SK-N-SH (cell line): ENCODE measurements at regions not wholly inside any gene's neighbourhood (a gene's known extent, or its start where the extent isn't known, plus 50 kb on each side); places are given as distances from the start of the nearest gene placed in this dataset.

Source experiments
- CTCF ChIA-PET: fragments of 300-600, 350-600 bp; formaldehyde crosslinking; extraction: SDS; loops from one replicate; lab custom pipeline; 2021; lab: Yijun Ruan, JAX
- POLR2A ChIA-PET: fragments of 350-600 bp; sonication (Branson Sonifier 250); formaldehyde crosslinking; extraction: SDS; loops from one replicate; lab custom pipeline; 2020; ENCODE audit warnings: antibody characterized with exemption, inconsistent platforms; lab: Yijun Ruan, JAX
- DNase-seq: peaks from one replicate; pipeline ENCODE4 v3.0.0; 2012
- H2AFZ ChIP-seq: fragments of 200-600 bp; sonication (generic); 2 replicates; pipeline ENCODE4 v1.8.1; 2016; ENCODE audit warnings: antibody characterized with exemption, mild to moderate bottlenecking, low read depth
- H3F3A ChIP-seq: fragments of 200-600 bp; sonication (generic); replicated peaks from 2 replicates; pipeline ENCODE3; 2016; ENCODE audit warnings: antibody characterized with exemption, mild to moderate bottlenecking; ENCODE audit not compliant: insufficient read depth
- H3K27ac ChIP-seq, 2 experiments: fragments of 200-500 bp in 1 of 2; fragments of 200-600 bp in 1 of 2; sonication (Bioruptor generic) in 1 of 2; sonication (generic), shearing (Covaris generic) in 1 of 2; 2 replicates each; pipeline versions ENCODE4 v1.5.1 to v1.6.1; 2014 to 2016; ENCODE audit warnings: low read depth in 2 of 2, inconsistent platforms in 1 of 2, low read length in 1 of 2, mild to moderate bottlenecking in 1 of 2, mixed read lengths in 1 of 2
- H3K27me3 ChIP-seq: fragments of 200-600 bp; sonication (generic), shearing (Covaris generic); 2 replicates; pipeline ENCODE4 v1.6.1; 2016; ENCODE audit warnings: mixed run types; ENCODE audit not compliant: insufficient read depth
- H3K36me3 ChIP-seq, 2 experiments: fragments of 200-500 bp in 1 of 2; fragments of 200-600 bp in 1 of 2; sonication (Bioruptor generic) in 1 of 2; sonication (generic) in 1 of 2; replicated peaks in 1 of 2; 2 replicates each; pipeline versions ENCODE3 to v1.5.1; 2014 to 2016; ENCODE audit warnings: low read length in 1 of 2, mild to moderate bottlenecking in 1 of 2; ENCODE audit not compliant: insufficient read depth in 2 of 2, control insufficient read depth in 1 of 2
- H3K4me1 ChIP-seq, 2 experiments: fragments of 200-500 bp in 1 of 2; fragments of 200-600 bp in 1 of 2; sonication (Bioruptor generic) in 1 of 2; sonication (generic), shearing (Covaris generic) in 1 of 2; 2 replicates each; pipeline versions ENCODE4 v1.5.1 to v1.6.1; 2014 to 2016; ENCODE audit warnings: low read depth in 1 of 2, low read length in 1 of 2, mixed run types in 1 of 2; ENCODE audit not compliant: insufficient read depth in 2 of 2, control insufficient read depth in 1 of 2
- H3K4me2 ChIP-seq: fragments of 200-600 bp; sonication (generic), shearing (Covaris generic); 2 replicates; pipeline ENCODE4 v1.6.1; 2017; ENCODE audit warnings: mixed run types
- H3K4me3 ChIP-seq, 2 experiments: fragments of 200-500 bp in 1 of 2; fragments of 200-600 bp in 1 of 2; sonication (Bioruptor generic) in 1 of 2; sonication (generic), shearing (Covaris generic) in 1 of 2; 2 replicates each; pipeline versions ENCODE4 v1.5.1 to v1.8.1; 2014 to 2016; ENCODE audit warnings: low read depth in 2 of 2, inconsistent platforms in 1 of 2, low read length in 1 of 2, mild to moderate bottlenecking in 1 of 2, mixed read lengths in 1 of 2, moderate library complexity in 1 of 2
- H3K79me2 ChIP-seq: fragments of 200-600 bp; sonication (generic); 2 replicates; pipeline ENCODE4 v1.8.1; 2017; ENCODE audit warnings: mild to moderate bottlenecking; ENCODE audit not compliant: insufficient read depth
- H3K9ac ChIP-seq: fragments of 200-600 bp; sonication (generic); 2 replicates; pipeline ENCODE4 v1.6.1; 2017; ENCODE audit warnings: mixed run types
- H3K9me2 ChIP-seq: fragments of 200-600 bp; sonication (generic); 2 replicates; pipeline ENCODE4 v1.6.1; 2017; ENCODE audit warnings: mixed run types
- H3K9me3 ChIP-seq: fragments of 200-600 bp; sonication (generic); 2 replicates; pipeline ENCODE4 v1.6.1; 2017; ENCODE audit warnings: mixed run types, mild to moderate bottlenecking, moderate library complexity
- H4K20me1 ChIP-seq: fragments of 200-600 bp; sonication (generic); 2 replicates; pipeline ENCODE4 v1.6.1; 2017; ENCODE audit warnings: mild to moderate bottlenecking, mixed run types; ENCODE audit not compliant: insufficient read depth
- CTCF ChIP-seq: fragments of 200-600 bp; sonication (generic); IDR thresholded peaks from 2 replicates; pipeline ENCODE4 v1.6.1; 2017; ENCODE audit warnings: antibody characterized with exemption, mild to moderate bottlenecking, moderate library complexity
- EP300 ChIP-seq, 2 experiments: IDR thresholded peaks; 2 replicates each; pipeline versions ENCODE4 v1.4.0 to v1.6.1; 2012; ENCODE audit warnings: borderline replicate concordance in 1 of 2, low read depth in 1 of 2, low read length in 1 of 2
- EZH2phosphoT487 ChIP-seq: fragments of 200-600 bp; sonication (generic); IDR thresholded peaks from 2 replicates; pipeline ENCODE4 v1.6.1; 2017; ENCODE audit warnings: low read depth, mixed run types, mild to moderate bottlenecking, antibody characterized with exemption, moderate library complexity, borderline replicate concordance
- FOSL2 ChIP-seq: IDR thresholded peaks from 2 replicates; pipeline ENCODE4 v1.4.0; 2012; ENCODE audit warnings: low read depth, mild to moderate bottlenecking, moderate library complexity, borderline replicate concordance
- FOXM1 ChIP-seq: IDR thresholded peaks from 2 replicates; pipeline ENCODE4 v1.4.0; 2012; ENCODE audit warnings: low read depth, mild to moderate bottlenecking
- GABPA ChIP-seq: IDR thresholded peaks from 2 replicates; pipeline ENCODE4 v1.4.0; 2012; ENCODE audit warnings: low read depth, mild to moderate bottlenecking
- GATA2 ChIP-seq: sonication (generic); formaldehyde crosslinking; IDR thresholded peaks from 2 replicates; pipeline ENCODE4 v1.5.0; 2020; ENCODE audit warnings: mild to moderate bottlenecking, missing genetic modification reagents
- JUND ChIP-seq: IDR thresholded peaks from 2 replicates; pipeline ENCODE4 v1.4.0; 2012
- MAX ChIP-seq: IDR thresholded peaks from 2 replicates; pipeline ENCODE4 v1.4.0; 2012; ENCODE audit warnings: low read depth
- MEF2A ChIP-seq: IDR thresholded peaks from 2 replicates; pipeline ENCODE4 v1.4.0; 2012; ENCODE audit warnings: low read depth, borderline replicate concordance
- NRF1 ChIP-seq: IDR thresholded peaks from 2 replicates; pipeline ENCODE4 v1.6.1; 2012; ENCODE audit warnings: low read depth, mild to moderate bottlenecking, low read length
- PBX3 ChIP-seq: IDR thresholded peaks from 2 replicates; pipeline ENCODE4; 2012
- POLR2AphosphoS5 ChIP-seq: IDR thresholded peaks from 2 replicates; pipeline ENCODE4 v1.6.1; 2012; ENCODE audit warnings: low read depth, low read length
- RFX5 ChIP-seq: IDR thresholded peaks from 2 replicates; pipeline ENCODE4 v1.6.1; 2012; ENCODE audit warnings: mild to moderate bottlenecking, improper control_type of control experiment, low read length
- RXRA ChIP-seq: IDR thresholded peaks from 2 replicates; pipeline ENCODE4 v1.4.0; 2012; ENCODE audit warnings: low read depth, mild to moderate bottlenecking, borderline replicate concordance
- SIN3A ChIP-seq: IDR thresholded peaks from 2 replicates; pipeline ENCODE4 v1.6.1; 2012; ENCODE audit warnings: low read depth, mild to moderate bottlenecking, low read length, moderate library complexity, borderline replicate concordance
- TCF12 ChIP-seq: IDR thresholded peaks from 2 replicates; pipeline ENCODE4 v1.4.0; 2012
- TEAD4 ChIP-seq: IDR thresholded peaks from 2 replicates; pipeline ENCODE4 v1.4.0; 2012; ENCODE audit warnings: mild to moderate bottlenecking, borderline replicate concordance; ENCODE audit not compliant: insufficient read depth
- USF1 ChIP-seq: IDR thresholded peaks from 2 replicates; pipeline ENCODE4 v1.4.0; 2012; ENCODE audit warnings: low read depth, borderline replicate concordance
- WGBS: methylation state at CpG from one replicate; pipeline ENCODE4 v1.1.6; 2017; ENCODE audit warnings: low lambda C conversion rate; 5-methylcytosine and 5-hydroxymethylcytosine counted together

GRCh38 chr6:56749632-56750151 lies 107.0 kb upstream of the DST start:
- CTCF ChIA-PET: no interaction called here
- H3K9ac ChIP-seq: no peak overlapping the region

GRCh38 chr6:56746767-56747504 lies 104.2 kb upstream of the DST start:
- no peaks in the 10 kb centered on the region for H3K9me2 ChIP-seq
- no peak overlapping the region for H2AFZ ChIP-seq
- H3K27ac ChIP-seq: peak overlapping the region; percentile 28 to 58; a peak in 3 of 4 replicates
- DNase-seq: no peak
- H3K27me3 ChIP-seq: no peaks in the 10 kb centered on the region
- H3K9ac ChIP-seq: no peak overlapping the region
- H3K4me2 ChIP-seq: no peak overlapping the region
- peaks cover 46% of the 10 kb centered on the region for H3F3A ChIP-seq
- POLR2A ChIA-PET: no interaction called here
- H3K36me3 ChIP-seq: peaks cover 0 to 9% of the 10 kb centered on the region in 2 experiments
- peaks cover 50% of the 10 kb centered on the region; the same call in 1 of the 2 replicates for H4K20me1 ChIP-seq
- H3K4me3 ChIP-seq: no peak overlapping the region
- peaks cover 99% of the 10 kb centered on the region for H3K79me2 ChIP-seq
- CTCF ChIA-PET: interaction anchor here (1.3 kb wide), 2 partner anchors 15 to 21 kb away, joined by 4 read pairs; no protein-coding TSS in a partner anchor
- H3K4me1 ChIP-seq: peaks cover 13 to 61% of the 10 kb centered on the region in 2 experiments; a peak in 3 of 4 replicates
- H3K9me3 ChIP-seq: no peaks in the 10 kb centered on the region
- 98% methylated on average over 4 of the region's 4 CpGs for WGBS
- TF ChIP-seq EZH2phosphoT487: no peak
- no peak for TF ChIP-seq RFX5
- TF ChIP-seq NRF1: no peak
- no peak for TF ChIP-seq TEAD4
- no peak for TF ChIP-seq USF1
- no peak for TF ChIP-seq CTCF
- no peak for TF ChIP-seq FOSL2
- no peak for TF ChIP-seq PBX3

More at GRCh38 chr6:56749632-56750151, 107.0 kb upstream of the DST start:
- no peak overlapping the region for H3K4me3 ChIP-seq
- peaks cover 99% of the 10 kb centered on the region for H3K79me2 ChIP-seq
- peaks cover 52% of the 10 kb centered on the region for H3F3A ChIP-seq
- POLR2A ChIA-PET: no interaction called here
- H3K36me3 ChIP-seq: peaks cover 0 to 13% of the 10 kb centered on the region in 2 experiments
- peaks cover 23% of the 10 kb centered on the region; the same call in 1 of the 2 replicates for H4K20me1 ChIP-seq
- no peak overlapping the region for H2AFZ ChIP-seq
- H3K4me1 ChIP-seq: peaks cover 9 to 74% of the 10 kb centered on the region in 2 experiments
- TF ChIP-seq USF1: 0 out of 2 replicates have a peak, but pooled peaks have one; percentile 22
- TF ChIP-seq TEAD4: no peak
- no peak for TF ChIP-seq GATA2 (CRISPR knock-in tag)
- TF ChIP-seq MAX: peak; percentile 42; the same call in 1 of the 2 replicates
- TF ChIP-seq FOXM1: no peak
- TF ChIP-seq EP300 (IDR thresholded peaks at IDR 0.05; ENCODE audit: borderline replicate concordance in 1 of 2, low read depth in 1 of 2, low read length in 1 of 2): 0 out of 4 replicates have a peak, but pooled peaks of 1 of the 2 experiments have one; percentile 29
- TF ChIP-seq JUND: peak; percentile 90
- no peak for TF ChIP-seq RXRA
- TF ChIP-seq TCF12: peak; percentile 64
- peak; percentile 79 for TF ChIP-seq MEF2A
- peak; percentile 94 for TF ChIP-seq FOSL2
- peak; percentile 30; the same call in 1 of the 2 replicates for TF ChIP-seq PBX3
- TF ChIP-seq POLR2AphosphoS5: peak; percentile 50; the same call in 1 of the 2 replicates
- TF ChIP-seq GABPA: no peak
- no peak for TF ChIP-seq SIN3A
- H3K27ac ChIP-seq: peak overlapping the region in 1 of 2 experiments; percentile 73; a peak in 2 of 4 replicates
- H3K9me2 ChIP-seq: no peaks in the 10 kb centered on the region
- 83% methylated on average over 3 of the region's 3 CpGs for WGBS
- no peaks in the 10 kb centered on the region for H3K9me3 ChIP-seq
- H3K27me3 ChIP-seq: no peaks in the 10 kb centered on the region
- peak overlapping the region; percentile 47; the same call in 1 of the 2 replicates for H3K4me2 ChIP-seq
- DNase-seq: no peak
